ENCODE measurements at regions not wholly inside any gene's neighbourhood (a gene's known extent, or its start where the extent isn't known, plus 50 kb on each side); places are given as distances from the start of the nearest gene placed in this dataset.

GRCh38 chr3:95037927-95038326, 975.1 kb downstream of the NSUN3 start:
- TF ChIP-seq FOSL1 (IDR thresholded peaks at IDR 0.05; ENCODE audit: low read depth) (no peak), SP1 (IDR thresholded peaks at IDR 0.05; ENCODE audit: low read depth) (no peak), POLR2AphosphoS5 (IDR thresholded peaks at IDR 0.05; ENCODE audit: low read depth, low read length) (no peak), CBX3 (IDR thresholded peaks at IDR 0.05; ENCODE audit: low read depth) (no peak), YY1 (IDR thresholded peaks at IDR 0.05; ENCODE audit: extremely low read depth, insufficient replicate concordance, low read depth, low read length) (no peak), ATF3 (IDR thresholded peaks at IDR 0.05) (no peak), JUND (IDR thresholded peaks at IDR 0.05) (no peak)
- TF ChIP-seq, protein P1, sequence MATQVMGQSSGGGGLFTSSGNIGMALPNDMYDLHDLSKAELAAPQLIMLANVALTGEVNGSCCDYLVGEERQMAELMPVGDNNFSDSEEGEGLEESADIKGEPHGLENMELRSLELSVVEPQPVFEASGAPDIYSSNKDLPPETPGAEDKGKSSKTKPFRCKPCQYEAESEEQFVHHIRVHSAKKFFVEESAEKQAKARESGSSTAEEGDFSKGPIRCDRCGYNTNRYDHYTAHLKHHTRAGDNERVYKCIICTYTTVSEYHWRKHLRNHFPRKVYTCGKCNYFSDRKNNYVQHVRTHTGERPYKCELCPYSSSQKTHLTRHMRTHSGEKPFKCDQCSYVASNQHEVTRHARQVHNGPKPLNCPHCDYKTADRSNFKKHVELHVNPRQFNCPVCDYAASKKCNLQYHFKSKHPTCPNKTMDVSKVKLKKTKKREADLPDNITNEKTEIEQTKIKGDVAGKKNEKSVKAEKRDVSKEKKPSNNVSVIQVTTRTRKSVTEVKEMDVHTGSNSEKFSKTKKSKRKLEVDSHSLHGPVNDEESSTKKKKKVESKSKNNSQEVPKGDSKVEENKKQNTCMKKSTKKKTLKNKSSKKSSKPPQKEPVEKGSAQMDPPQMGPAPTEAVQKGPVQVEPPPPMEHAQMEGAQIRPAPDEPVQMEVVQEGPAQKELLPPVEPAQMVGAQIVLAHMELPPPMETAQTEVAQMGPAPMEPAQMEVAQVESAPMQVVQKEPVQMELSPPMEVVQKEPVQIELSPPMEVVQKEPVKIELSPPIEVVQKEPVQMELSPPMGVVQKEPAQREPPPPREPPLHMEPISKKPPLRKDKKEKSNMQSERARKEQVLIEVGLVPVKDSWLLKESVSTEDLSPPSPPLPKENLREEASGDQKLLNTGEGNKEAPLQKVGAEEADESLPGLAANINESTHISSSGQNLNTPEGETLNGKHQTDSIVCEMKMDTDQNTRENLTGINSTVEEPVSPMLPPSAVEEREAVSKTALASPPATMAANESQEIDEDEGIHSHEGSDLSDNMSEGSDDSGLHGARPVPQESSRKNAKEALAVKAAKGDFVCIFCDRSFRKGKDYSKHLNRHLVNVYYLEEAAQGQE (IDR thresholded peaks at IDR 0.05; ENCODE audit: low read depth), result no peak
- TF ChIP-seq, protein P2, sequence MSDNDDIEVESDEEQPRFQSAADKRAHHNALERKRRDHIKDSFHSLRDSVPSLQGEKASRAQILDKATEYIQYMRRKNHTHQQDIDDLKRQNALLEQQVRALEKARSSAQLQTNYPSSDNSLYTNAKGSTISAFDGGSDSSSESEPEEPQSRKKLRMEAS (IDR thresholded peaks at IDR 0.05), result no peak
- H3K27me3 ChIP-seq (ENCODE audit: insufficient read depth, low read length), result no peaks in the 10 kb centered on the region
- no peak overlapping the region for H3K4me3 ChIP-seq (replicated peaks in 1 of 2; ENCODE audit: low read depth in 1 of 2, low read length in 2 of 2)
- no TSS peak for BruUV-seq (replicated peaks)
- H3K36me3 ChIP-seq (ENCODE audit: control insufficient read depth in 1 of 2, insufficient read depth in 2 of 2, low read length in 2 of 2), result no peaks in the 10 kb centered on the region
- DNase-seq (ENCODE audit: low read depth, low spot score) (no peak), ATAC-seq (no peak)
- H3K79me2 ChIP-seq (ENCODE audit: insufficient read depth, low read length), result no peaks in the 10 kb centered on the region
- POLR2A ChIA-PET, result no interaction called here
- H4K20me1 ChIP-seq (ENCODE audit: insufficient read depth), result no peaks in the 10 kb centered on the region
- no peaks in the 10 kb centered on the region for H3K9me2 ChIP-seq (ENCODE audit: insufficient read depth)
- H2AFZ ChIP-seq (ENCODE audit: low read depth, low read length, poor library complexity, severe bottlenecking), result no peak overlapping the region
- no peak overlapping the region for H3K9ac ChIP-seq (ENCODE audit: low read length)
- peaks cover 12 to 16% of the 10 kb centered on the region in 2 experiments; a peak in 3 of 4 replicates for H3K9me3 ChIP-seq (ENCODE audit: control insufficient read depth in 1 of 2, insufficient read depth in 1 of 2, low read depth in 1 of 2, low read length in 2 of 2)
- CTCF ChIA-PET, result no interaction called here
- H3K4me1 ChIP-seq (ENCODE audit: control insufficient read depth in 1 of 2, insufficient read depth in 2 of 2, low read length in 2 of 2), result no peaks in the 10 kb centered on the region
- intact Hi-C loops (cut with micrococcal nuclease), result no loop called here
- H3K27ac ChIP-seq (ENCODE audit: low read depth, low read length), result no peak overlapping the region
- RAD21 ChIA-PET (ENCODE audit: low non-redundant PET in 1 of 2, low total read pairs in 2 of 2, uncharacterized antibody in 2 of 2, unreplicated experiment in 2 of 2), result no interaction called here
- no peak overlapping the region for H3K4me2 ChIP-seq (ENCODE audit: low read length)
